HG02981 (cell line): ENCODE measurements at regions not wholly inside any gene's neighbourhood (a gene's known extent, or its start where the extent isn't known, plus 50 kb on each side); places are given as distances from the start of the nearest gene placed in this dataset.

Source experiments
- ATAC-seq: cut with Tn5 transposase; IDR thresholded peaks from one replicate; pipeline ENCODE4 v1.9.1; 2021; ENCODE audit warnings: mild to moderate bottlenecking, moderate library complexity; ENCODE audit not compliant: unreplicated experiment

DNA sequence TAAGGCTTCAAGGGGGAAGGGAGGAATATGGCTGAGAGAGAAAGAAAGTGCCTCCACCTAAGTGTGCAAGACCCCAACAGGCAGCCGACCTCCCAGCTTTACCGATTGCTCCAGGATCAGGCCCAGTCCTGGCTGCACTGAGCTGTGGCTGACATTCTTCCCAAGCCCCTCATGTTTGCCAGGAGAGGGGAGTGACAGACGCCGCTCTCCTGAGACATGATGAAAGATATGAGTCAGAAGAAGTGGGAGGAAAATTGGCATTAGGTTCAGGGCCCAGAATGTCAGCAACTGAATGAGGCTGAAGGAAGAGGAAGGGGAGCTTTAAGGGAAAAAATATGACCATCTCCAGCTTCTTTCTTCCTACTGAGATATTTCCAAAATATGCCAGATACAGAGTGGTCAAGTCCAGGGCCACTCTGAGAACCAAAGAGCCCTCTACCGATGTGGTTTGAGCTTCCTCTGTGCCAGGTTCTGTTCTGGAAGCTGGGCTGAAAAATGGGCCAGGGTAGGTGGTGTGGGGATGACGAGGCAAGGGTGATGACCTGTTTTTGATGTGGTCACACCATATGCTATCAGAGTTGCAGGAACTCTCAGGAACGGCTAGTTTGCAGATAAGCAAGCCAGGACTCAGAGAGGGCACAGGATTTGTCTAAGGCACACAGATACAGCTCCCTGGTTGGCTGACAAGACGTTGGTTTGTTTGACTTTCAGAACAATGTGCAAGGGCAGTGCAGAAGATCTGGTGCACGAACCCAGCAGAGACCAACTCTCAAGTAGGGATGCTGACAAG lies 176.7 kb downstream of the SOX9 start:
- no peak for ATAC-seq

DNA sequence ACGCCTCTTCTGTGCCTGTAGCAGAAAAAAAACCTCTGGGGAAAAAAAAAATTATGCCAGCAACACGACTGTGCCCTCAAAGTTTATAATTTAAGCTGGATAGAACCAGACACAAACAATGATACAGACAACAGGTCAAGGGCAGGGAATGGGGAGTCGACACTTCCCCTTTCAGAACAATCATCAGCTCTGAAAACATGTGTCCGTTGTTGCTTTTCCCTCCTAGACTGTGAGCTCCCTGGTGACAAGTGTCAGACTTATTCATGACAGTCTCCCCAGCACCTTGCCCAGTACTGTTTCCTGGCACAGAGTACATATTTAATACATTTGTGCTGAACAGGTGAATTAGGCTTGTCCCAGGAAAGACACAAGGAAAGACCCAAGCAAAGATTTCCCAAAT lies 178.3 kb downstream of the SOX9 start:
- ATAC-seq = no peak

GRCh38 chr17:72299592-72299991 lies 178.8 kb downstream of the SOX9 start:
- no peak for ATAC-seq

DNA sequence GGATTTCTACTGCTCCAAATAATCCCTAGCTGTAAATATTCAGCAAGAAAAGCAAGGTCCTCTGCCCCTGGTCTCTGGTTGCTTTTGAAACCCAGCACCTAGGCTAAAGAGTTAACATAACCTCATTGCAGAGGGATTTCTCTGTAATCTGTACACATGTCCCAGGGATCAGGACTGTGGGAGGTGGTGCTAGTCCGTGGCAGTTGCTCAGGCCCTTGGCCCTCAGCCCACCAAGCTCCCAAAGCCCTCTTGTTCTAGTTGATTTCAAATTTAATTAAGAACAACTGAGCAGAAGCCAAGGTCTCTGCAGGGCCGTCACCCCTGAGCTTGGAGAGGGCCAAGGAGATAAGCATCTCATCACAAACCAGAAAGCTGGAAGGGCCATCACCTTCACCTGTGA lies 181.1 kb downstream of the SOX9 start:
- no peak for ATAC-seq

DNA sequence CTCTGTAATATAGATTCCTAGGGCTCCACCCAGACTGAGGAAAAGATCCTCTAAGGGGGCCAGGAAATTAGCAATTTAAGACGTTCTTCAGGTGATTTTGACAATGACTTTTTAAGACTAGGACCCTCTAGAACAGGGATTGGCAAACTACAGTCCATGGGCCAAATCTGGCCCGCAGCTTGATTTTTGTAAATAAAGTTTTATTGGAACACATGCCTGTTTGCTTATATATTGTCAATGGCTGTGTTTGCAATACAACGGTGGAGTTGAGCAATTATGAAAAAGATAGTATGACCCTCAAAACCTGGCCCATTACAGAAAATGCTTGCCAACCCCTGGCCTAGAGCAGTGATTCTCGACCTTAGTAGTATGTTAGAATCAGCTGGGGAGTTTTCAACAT lies 181.9 kb downstream of the SOX9 start:
- no peak for ATAC-seq

- no peak for ATAC-seq
Measured at GRCh38 chr17:72303787-72304733, 183.2 kb downstream of the SOX9 start.

DNA sequence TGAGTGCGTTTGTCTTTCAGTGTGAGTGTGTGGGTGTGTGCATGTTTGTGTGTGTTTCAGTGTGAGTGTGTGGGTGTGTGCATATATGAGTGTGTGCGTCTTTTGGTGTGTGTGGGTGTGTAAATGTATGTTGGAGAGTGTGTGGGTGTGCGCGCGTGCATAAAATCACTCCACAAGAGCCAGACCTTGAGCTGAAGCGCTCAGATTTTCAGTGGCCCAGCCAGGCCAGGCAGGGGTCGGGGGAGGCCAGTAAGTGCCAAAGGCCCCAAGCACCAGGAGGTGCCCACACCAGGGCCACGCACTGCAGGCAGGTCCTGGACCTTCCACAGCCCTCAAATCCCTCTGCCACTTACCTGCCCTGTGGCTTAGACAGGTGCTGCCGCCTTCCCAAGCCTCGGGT lies 184.0 kb downstream of the SOX9 start:
- no peak for ATAC-seq

- no peak for ATAC-seq
Measured at GRCh38 chr17:72305472-72305871, 184.7 kb downstream of the SOX9 start.

DNA sequence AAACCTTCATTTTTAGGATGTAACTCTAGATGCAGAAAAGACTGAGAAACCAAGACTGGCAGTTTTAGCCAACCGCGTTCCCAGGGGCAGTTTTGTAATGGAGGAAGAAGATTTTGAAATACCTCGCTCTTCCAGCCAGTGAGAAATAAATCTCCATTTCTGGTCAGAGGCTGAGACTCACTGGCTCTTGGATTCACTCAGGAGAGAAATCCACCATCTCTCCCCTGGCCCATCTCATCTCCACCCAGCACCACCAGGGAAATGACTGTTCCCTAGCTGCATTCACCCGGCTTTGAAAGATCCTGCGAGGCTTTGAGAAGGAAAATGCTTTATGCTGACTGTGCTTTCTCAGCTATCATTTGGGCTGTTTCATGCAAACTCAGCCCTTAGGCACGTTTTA lies 185.2 kb downstream of the SOX9 start:
- ATAC-seq = no peak

- no peak for ATAC-seq
Measured at GRCh38 chr17:72307836-72308235, 187.0 kb downstream of the SOX9 start.

DNA sequence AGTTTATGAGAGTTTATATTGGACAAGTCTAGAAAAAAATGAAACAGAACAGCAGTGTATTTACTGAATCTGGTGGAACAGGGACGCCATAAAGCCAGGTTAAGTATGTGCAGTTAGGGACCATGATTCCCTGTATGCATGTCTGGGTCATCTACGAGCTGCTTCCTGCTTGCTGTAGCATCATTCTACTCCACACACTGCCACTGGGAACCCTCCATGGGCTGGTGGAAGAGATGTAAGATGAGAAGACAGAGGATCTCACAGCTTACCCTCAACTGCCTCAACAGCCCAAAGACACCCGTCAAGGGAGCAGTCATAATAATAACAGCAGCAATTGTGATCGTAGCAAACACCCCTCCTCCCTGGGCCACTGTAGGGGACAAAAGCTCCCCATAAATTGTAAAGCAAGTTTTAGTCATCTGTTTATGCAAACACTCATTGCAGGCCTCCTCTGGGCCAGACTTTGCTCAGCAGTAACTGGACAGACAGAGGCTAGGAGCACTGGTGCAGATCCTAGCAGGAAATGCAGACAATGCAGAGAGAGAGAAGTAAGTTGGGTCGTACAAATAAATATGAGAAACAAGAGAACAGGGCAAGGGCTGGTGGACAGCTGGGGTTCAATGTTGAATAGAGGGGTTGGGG lies 188.0 kb downstream of the SOX9 start:
- no peak for ATAC-seq

GRCh38 chr17:72311004-72311403 lies 190.2 kb downstream of the SOX9 start:
- ATAC-seq = no peak

GRCh38 chr17:72315122-72315913 lies 194.5 kb downstream of the SOX9 start:
- no peak for ATAC-seq

DNA sequence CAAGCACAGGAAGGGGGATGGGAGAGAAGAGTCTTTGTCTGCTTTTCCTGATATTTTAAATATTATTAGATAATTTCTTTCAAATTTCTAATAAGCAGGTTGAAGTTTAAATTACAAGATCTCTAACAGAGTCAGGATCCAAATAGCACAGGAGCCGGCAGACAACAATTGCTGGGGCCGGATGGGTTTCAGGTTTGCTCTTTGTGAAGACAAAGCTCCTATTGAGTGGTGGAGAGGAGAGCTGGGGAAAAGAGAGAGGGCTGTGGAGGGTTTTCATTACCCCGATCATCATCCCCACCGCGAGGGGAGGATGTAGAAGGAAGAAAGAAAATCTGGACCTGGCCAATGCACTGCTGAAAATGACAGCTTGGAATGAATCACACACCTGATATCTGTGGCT lies 197.3 kb downstream of the SOX9 start:
- ATAC-seq = no peak

DNA sequence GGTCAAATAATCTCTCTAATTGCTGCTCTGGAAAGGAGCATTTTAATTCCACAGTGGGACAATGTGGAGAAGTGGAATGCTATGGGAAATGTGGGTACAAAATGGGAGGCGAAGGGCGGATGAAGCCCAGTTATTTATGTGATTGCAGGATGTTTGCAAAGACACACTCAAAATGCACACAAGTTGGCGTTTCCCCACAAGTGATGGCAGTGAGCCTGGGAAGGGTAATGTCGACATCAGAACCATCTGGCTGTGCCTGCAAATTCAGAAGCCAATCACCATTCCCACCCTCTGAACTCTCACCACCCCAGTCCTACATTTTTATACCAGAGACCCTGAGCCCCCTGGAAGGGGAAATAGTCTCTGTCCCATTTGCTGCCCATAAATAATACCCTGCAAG lies 201.1 kb downstream of the SOX9 start:
- no peak for ATAC-seq

DNA sequence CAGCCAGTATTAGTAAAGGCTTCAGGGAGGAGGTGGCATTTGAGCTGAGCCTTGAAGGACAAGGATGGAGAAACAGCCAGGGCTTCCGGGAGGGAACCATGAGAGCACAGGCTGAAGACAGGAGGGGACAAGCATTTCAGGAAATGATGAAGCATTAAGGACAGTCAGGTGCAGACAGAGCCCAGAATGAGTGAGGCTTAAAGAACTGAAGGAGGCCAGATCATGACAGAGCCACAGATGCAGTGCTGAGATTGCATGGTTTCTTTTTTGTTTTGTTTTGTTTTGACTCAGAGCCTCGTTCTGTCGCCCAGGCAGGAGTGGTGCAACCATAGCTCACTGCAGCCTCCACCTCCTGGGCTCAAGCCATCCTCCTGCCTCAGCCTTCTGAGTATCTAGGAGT lies 211.5 kb downstream of the SOX9 start:
- peak; percentile 70 for ATAC-seq

GRCh38 chr17:72333570-72333969 lies 212.8 kb downstream of the SOX9 start:
- ATAC-seq = no peak

DNA sequence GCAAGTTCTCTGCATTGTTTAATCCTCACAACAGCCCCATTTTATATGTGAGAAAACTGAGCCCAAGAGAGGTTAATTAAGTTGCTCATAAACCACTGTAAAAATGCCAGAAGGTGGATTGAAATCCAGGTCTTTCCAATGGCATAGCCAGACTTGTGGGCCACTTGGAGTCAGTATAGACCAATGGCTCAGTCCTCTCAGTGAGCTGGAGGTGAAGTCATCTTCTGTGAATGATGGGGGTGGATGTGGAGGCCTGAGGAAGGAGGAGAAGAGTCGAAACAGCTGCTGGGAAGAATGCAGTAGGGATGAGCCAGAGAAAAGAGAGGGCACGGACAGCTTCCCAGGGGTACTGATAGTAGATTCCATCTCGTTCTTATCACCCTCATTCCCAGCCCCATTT lies 213.4 kb downstream of the SOX9 start:
- ATAC-seq = no peak

- ATAC-seq = no peak
Measured at GRCh38 chr17:72336026-72336803, 215.4 kb downstream of the SOX9 start.

DNA sequence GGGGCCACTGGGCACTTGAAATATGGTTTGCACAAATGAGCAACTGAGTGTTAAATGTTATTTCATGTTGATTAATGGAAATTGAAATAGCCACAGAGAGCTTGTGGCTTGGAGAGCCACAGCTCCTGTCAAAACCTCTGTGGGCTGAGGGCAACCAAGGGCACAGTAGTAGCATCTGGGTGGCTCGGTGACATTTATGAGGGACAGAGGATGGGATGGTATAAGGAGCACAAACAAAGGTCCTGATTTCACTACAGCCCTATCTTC lies 215.9 kb downstream of the SOX9 start:
- no peak for ATAC-seq
